ENCODE measurements at regions not wholly inside any gene's neighbourhood (a gene's known extent, or its start where the extent isn't known, plus 50 kb on each side); places are given as distances from the start of the nearest gene placed in this dataset.
A peak's percentile ranks its signal among the peaks of the same experiment; 100 is the strongest.

DNA sequence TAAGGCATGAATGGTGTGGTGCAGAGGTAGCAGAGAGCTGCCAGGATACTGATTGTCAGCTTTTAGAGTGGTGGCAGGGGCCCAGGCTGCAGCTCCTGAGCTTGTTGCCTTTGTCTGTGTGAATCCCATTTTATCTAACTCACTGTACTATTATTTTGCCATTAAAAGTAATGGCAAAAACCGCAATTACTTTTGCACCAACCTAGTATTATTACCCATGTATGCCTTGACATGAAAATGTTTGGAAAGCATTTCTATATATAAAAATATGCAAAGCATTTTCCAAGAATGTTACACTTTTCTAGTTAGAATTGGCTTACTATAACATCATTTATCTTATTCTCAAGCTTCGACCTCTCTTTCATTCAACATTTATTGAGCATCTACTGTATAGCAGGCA lies 308.1 kb upstream of the MYOCD start:
- TF ChIP-seq, protein P1, sequence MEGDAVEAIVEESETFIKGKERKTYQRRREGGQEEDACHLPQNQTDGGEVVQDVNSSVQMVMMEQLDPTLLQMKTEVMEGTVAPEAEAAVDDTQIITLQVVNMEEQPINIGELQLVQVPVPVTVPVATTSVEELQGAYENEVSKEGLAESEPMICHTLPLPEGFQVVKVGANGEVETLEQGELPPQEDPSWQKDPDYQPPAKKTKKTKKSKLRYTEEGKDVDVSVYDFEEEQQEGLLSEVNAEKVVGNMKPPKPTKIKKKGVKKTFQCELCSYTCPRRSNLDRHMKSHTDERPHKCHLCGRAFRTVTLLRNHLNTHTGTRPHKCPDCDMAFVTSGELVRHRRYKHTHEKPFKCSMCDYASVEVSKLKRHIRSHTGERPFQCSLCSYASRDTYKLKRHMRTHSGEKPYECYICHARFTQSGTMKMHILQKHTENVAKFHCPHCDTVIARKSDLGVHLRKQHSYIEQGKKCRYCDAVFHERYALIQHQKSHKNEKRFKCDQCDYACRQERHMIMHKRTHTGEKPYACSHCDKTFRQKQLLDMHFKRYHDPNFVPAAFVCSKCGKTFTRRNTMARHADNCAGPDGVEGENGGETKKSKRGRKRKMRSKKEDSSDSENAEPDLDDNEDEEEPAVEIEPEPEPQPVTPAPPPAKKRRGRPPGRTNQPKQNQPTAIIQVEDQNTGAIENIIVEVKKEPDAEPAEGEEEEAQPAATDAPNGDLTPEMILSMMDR (IDR thresholded peaks at IDR 0.05), result no peak
- TF ChIP-seq POLR2AphosphoS5 (IDR thresholded peaks at IDR 0.05; ENCODE audit: insufficient read depth in 1 of 2, low read depth in 1 of 2) (no peak), POLR2A (IDR thresholded peaks at IDR 0.05) (no peak)
- H3K4me1 ChIP-seq, result peaks cover 10% of the 10 kb centered on the region
- H3K27me3 ChIP-seq, result no peaks in the 10 kb centered on the region
- no peak for DNase-seq (ENCODE audit: extremely low spot score in 2 of 2)
- H3K27ac ChIP-seq, result no peak overlapping the region
- intact Hi-C loops (cut with DNase I), result no loop called here
- H3K36me3 ChIP-seq, result no peaks in the 10 kb centered on the region
- H3K4me3 ChIP-seq, result no peak overlapping the region
- H3K9me3 ChIP-seq, result no peaks in the 10 kb centered on the region

DNA sequence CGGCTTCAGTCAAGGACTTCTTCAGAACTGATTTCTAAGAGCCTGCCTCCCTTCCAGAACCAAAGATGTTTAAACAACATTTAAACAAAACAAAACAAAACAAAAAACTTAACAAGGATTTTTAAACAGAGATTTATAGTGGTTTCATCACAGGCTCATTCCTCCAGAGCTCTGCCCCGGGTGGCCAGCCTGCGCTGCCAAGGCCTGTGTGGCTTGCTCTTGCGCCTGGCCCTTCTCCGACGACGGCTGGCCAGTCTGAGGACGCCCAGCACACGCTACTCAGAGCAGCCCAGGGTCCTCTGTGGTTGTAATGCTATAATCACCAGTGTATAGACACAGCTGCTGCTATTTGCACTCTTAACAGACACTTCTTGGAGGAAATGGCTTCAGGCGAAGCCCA lies 307.2 kb upstream of the MYOCD start:
- TF ChIP-seq POLR2AphosphoS5 (IDR thresholded peaks at IDR 0.05; ENCODE audit: insufficient read depth in 1 of 2, low read depth in 1 of 2) (peak in 1 of 2 donors; percentile 52), POLR2A (IDR thresholded peaks at IDR 0.05) (no peak)
- Histone ChIP-seq H3K9me3 (no peaks in the 10 kb centered on the region), H3K27ac (peak overlapping the region; percentile 44), H3K4me1 (peaks cover 10% of the 10 kb centered on the region), H3K27me3 (no peaks in the 10 kb centered on the region), H3K36me3 (no peaks in the 10 kb centered on the region), H3K4me3 (no peak overlapping the region)
- intact Hi-C loops (cut with DNase I), result no loop called here
- no peak for DNase-seq (ENCODE audit: extremely low spot score in 2 of 2)

DNA sequence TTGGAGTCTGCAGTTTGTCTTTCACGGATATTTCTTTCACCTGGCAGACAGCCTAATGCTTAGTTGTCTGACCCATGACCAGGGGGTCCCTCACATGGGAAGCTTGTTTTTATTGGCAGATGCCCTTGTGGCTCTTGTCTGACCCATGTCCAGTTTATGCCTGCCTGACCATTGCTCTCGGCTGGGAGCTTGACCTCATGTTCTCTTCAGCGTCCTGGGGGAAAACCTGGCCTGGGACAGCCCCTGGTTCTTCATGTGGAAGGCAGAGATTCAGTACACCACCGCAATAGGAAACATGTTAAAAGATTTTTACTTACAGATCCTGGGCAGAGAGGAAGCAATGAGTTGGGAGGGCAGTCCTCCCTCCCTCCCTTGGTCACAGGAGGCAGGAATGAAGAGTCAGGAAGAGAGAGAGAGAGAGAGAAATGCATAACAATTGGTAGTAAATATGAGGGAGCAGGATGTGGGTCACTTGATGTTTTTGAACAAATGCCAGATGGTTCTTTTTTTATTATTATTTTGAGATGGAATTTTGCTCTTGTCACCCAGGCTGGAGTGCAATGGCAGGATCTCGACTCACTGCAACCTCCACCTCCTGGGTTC lies 302.7 kb upstream of the MYOCD start:
- Histone ChIP-seq H3K27me3 (no peaks in the 10 kb centered on the region), H3K36me3 (no peaks in the 10 kb centered on the region), H3K4me1 (peaks cover 6% of the 10 kb centered on the region), H3K27ac (no peak overlapping the region), H3K4me3 (no peak overlapping the region), H3K9me3 (no peaks in the 10 kb centered on the region)
- TF ChIP-seq, protein P1 (IDR thresholded peaks at IDR 0.05), result no peak
- TF ChIP-seq POLR2AphosphoS5 (IDR thresholded peaks at IDR 0.05; ENCODE audit: insufficient read depth in 1 of 2, low read depth in 1 of 2) (no peak), POLR2A (IDR thresholded peaks at IDR 0.05) (no peak)
- intact Hi-C loops (cut with DNase I), result no loop called here
- DNase-seq (ENCODE audit: extremely low spot score in 2 of 2), result no peak

DNA sequence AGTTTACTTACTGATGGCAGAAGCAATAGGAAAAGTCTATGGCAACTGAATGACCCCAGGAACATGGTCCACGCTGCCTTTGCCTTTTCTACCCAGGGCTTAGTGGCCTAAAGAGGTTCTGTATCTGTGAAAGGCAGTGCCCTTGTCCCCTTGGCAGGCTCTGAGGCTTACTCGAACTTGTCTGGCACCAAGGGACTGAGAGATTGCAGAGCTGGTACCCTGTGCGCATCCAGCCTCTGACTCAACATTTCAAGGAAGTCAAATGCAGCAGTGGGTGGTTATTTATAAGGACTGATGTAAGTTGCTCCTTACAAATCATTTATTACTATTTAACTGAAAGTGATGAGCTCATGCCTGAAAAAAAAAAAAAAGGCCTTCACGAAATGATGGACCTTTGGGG lies 299.9 kb upstream of the MYOCD start:
- Histone ChIP-seq H3K36me3 (no peaks in the 10 kb centered on the region), H3K27me3 (no peaks in the 10 kb centered on the region), H3K9me3 (no peaks in the 10 kb centered on the region), H3K4me1 (no peaks in the 10 kb centered on the region), H3K4me3 (no peak overlapping the region), H3K27ac (peak overlapping the region; percentile 49)
- intact Hi-C loops (cut with DNase I), result no loop called here
- no peak for DNase-seq (ENCODE audit: extremely low spot score in 2 of 2)
- TF ChIP-seq, protein P1 (IDR thresholded peaks at IDR 0.05), result no peak
- TF ChIP-seq POLR2AphosphoS5 (IDR thresholded peaks at IDR 0.05; ENCODE audit: insufficient read depth in 1 of 2, low read depth in 1 of 2) (no peak), POLR2A (IDR thresholded peaks at IDR 0.05) (no peak)

DNA sequence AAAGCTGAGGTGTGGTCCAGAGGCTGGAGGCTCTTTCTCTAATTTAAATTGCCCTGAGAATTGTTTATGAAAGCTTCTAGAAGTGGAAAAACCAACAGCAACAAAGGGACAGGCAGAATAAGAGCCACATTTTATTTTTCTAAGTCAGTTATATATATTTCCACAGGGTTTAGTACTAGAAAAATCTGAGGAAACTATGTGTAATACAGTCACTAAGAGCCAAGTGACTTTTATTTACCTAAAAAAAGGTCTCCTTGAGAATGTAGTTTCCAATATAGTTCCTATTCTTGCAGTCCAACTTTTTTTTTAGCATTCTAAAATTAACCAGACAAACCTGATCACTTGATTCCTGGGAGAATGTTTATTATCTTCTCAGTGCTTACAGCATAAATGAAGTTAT lies 296.6 kb upstream of the MYOCD start:
- DNase-seq (ENCODE audit: extremely low spot score in 2 of 2), result no peak
- Histone ChIP-seq H3K9me3 (no peaks in the 10 kb centered on the region), H3K36me3 (no peaks in the 10 kb centered on the region), H3K4me3 (no peak overlapping the region), H3K27me3 (no peaks in the 10 kb centered on the region), H3K27ac (no peak overlapping the region), H3K4me1 (no peaks in the 10 kb centered on the region)
- intact Hi-C loops (cut with DNase I), result no loop called here
- TF ChIP-seq POLR2A (IDR thresholded peaks at IDR 0.05) (no peak), POLR2AphosphoS5 (IDR thresholded peaks at IDR 0.05; ENCODE audit: insufficient read depth in 1 of 2, low read depth in 1 of 2) (no peak)
- TF ChIP-seq, protein P1 (IDR thresholded peaks at IDR 0.05), result no peak
